ENCODE measurements at regions not wholly inside any gene's neighbourhood (a gene's known extent, or its start where the extent isn't known, plus 50 kb on each side); places are given as distances from the start of the nearest gene placed in this dataset.

DNA sequence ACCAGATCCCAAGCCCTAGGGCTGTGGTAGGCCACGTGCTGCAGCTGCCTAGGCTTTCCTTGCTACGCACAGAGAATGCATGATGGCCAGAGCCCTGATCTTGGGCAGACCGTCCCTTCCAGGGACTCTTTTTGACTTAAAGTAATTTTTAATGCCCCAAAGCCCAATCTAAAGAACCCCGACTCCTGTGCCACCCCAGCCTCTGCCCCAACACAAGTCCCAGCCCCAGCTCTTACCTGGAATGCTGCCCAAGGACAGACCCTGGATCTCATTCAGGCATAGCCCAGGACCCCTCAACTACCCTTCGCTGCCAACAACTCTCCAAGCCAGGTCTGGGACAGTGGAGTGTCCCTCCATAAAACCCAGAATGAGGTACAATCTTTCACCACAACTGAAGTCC lies 211.7 kb upstream of the B3GAT1 start:
- TF ChIP-seq, protein P1, sequence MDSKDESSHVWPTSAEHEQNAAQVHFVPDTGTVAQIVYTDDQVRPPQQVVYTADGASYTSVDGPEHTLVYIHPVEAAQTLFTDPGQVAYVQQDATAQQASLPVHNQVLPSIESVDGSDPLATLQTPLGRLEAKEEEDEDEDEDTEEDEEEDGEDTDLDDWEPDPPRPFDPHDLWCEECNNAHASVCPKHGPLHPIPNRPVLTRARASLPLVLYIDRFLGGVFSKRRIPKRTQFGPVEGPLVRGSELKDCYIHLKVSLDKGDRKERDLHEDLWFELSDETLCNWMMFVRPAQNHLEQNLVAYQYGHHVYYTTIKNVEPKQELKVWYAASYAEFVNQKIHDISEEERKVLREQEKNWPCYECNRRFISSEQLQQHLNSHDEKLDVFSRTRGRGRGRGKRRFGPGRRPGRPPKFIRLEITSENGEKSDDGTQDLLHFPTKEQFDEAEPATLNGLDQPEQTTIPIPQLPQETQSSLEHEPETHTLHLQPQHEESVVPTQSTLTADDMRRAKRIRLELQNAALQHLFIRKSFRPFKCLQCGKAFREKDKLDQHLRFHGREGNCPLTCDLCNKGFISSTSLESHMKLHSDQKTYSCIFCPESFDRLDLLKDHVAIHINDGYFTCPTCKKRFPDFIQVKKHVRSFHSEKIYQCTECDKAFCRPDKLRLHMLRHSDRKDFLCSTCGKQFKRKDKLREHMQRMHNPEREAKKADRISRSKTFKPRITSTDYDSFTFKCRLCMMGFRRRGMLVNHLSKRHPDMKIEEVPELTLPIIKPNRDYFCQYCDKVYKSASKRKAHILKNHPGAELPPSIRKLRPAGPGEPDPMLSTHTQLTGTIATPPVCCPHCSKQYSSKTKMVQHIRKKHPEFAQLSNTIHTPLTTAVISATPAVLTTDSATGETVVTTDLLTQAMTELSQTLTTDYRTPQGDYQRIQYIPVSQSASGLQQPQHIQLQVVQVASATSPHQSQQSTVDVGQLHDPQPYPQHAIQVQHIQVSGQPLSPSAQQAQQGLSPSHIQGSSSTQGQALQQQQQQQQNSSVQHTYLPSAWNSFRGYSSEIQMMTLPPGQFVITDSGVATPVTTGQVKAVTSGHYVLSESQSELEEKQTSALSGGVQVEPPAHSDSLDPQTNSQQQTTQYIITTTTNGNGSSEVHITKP (IDR thresholded peaks at IDR 0.05; ENCODE audit: partially characterized antibody), result no peak
- no peak for TF ChIP-seq ZNF316 (IDR thresholded peaks at IDR 0.05)
- TF ChIP-seq PCBP2 (IDR thresholded peaks at IDR 0.05; ENCODE audit: low read depth, low read length, poor library complexity, severe bottlenecking), result no peak
- TF ChIP-seq, protein P2, sequence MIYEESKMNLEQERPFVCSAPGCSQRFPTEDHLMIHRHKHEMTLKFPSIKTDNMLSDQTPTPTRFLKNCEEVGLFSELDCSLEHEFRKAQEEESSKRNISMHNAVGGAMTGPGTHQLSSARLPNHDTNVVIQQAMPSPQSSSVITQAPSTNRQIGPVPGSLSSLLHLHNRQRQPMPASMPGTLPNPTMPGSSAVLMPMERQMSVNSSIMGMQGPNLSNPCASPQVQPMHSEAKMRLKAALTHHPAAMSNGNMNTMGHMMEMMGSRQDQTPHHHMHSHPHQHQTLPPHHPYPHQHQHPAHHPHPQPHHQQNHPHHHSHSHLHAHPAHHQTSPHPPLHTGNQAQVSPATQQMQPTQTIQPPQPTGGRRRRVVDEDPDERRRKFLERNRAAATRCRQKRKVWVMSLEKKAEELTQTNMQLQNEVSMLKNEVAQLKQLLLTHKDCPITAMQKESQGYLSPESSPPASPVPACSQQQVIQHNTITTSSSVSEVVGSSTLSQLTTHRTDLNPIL (CRISPR knock-in tag; IDR thresholded peaks at IDR 0.05), result no peak
- no peak for TF ChIP-seq ZFP1 (CRISPR knock-in tag; IDR thresholded peaks at IDR 0.05)
- no peak for TF ChIP-seq NFRKB (IDR thresholded peaks at IDR 0.05; ENCODE audit: low read depth)
- no peak for TF ChIP-seq ZNF140 (CRISPR knock-in tag; IDR thresholded peaks at IDR 0.05)
- TF ChIP-seq TAF7 (tag; IDR thresholded peaks at IDR 0.05), result no peak
- TF ChIP-seq GTF2F1 (IDR thresholded peaks at IDR 0.05; ENCODE audit: low read depth, low read length), result no peak
- no peak for TF ChIP-seq CBX8 (IDR thresholded peaks at IDR 0.05; ENCODE audit: borderline replicate concordance, extremely low read depth, low read depth, low read length, poor library complexity, severe bottlenecking)
- no peak for TF ChIP-seq MYC (IDR thresholded peaks at IDR 0.05; ENCODE audit: low read depth, low read length)
- no peak for TF ChIP-seq MYC (CRISPR knock-in tag; IDR thresholded peaks at IDR 0.05; ENCODE audit: borderline replicate concordance, low read depth)
